GM12878 (cell line): ENCODE measurements at regions not wholly inside any gene's neighbourhood (a gene's known extent, or its start where the extent isn't known, plus 50 kb on each side); places are given as distances from the start of the nearest gene placed in this dataset.

Source experiments
- ATAC-seq: fragments of 200-7000 bp; cut with Tn5 transposase; 3 replicates; pipeline ENCODE4 v1.9.1; 2020; ENCODE audit warnings: mild to moderate bottlenecking, moderate library complexity
- BruUV-seq: library from RNA; stranded (reverse); fragments of 400-500 nt; replicated peaks from 2 replicates; lab custom pipeline; 2021; lab: Mats Ljungman, UMichigan
- CTCF ChIA-PET: fragments of 300-600 bp; sonication (Branson Sonifier 250); formaldehyde crosslinking; extraction: SDS; loops from one replicate; lab custom pipeline; 2021; ENCODE audit warnings: inconsistent platforms; lab: Yijun Ruan, JAX
- POLR2A ChIA-PET: fragments of 350-600 bp; formaldehyde crosslinking; extraction: SDS; loops from one replicate; lab custom pipeline; 2021; ENCODE audit warnings: inconsistent platforms; lab: Charles Lee
- RAD21 ChIA-PET: fragments of 300-600 bp; sonication (Branson Sonifier 250); formaldehyde crosslinking; loops from one replicate; lab custom pipeline; 2023; ENCODE audit warnings: antibody characterized with exemption; ENCODE audit not compliant: unreplicated experiment; lab: Charles Lee
- SMC1A ChIA-PET: fragments of 300-600 bp; sonication (Branson Sonifier 250); formaldehyde crosslinking; loops from one replicate; lab custom pipeline; 2023; ENCODE audit not compliant: unreplicated experiment, uncharacterized antibody; lab: Charles Lee
- DNase-seq: peaks from one replicate; pipeline ENCODE4 v3.0.0-alpha.2; 2011; ENCODE audit warnings: low read depth, low spot score
- FAIRE-seq: peaks from 3 replicates; lab custom pipeline; 2011; peaks lifted over from hg19 to GRCh38; lab: Jason Lieb, UNC
- H2AFZ ChIP-seq: 2 replicates; pipeline ENCODE4 v1.6.0; 2011; ENCODE audit warnings: low read depth, low read length, control low read depth; ENCODE audit not compliant: control insufficient read depth
- H3K27ac ChIP-seq: 2 replicates; pipeline ENCODE4 v1.5.1; 2011; ENCODE audit warnings: control low read depth; ENCODE audit not compliant: control insufficient read depth, insufficient read depth
- H3K27me3 ChIP-seq, 2 experiments: replicated peaks in 1 of 2; 2 replicates each; pipeline versions ENCODE4 v1.6.0 to v1.6.1; 2011; ENCODE audit warnings: low read length in 1 of 2; ENCODE audit not compliant: control insufficient read depth in 2 of 2, insufficient read depth in 2 of 2
- H3K36me3 ChIP-seq, 2 experiments: 2 replicates each; pipeline ENCODE4 v1.5.1; 2011; ENCODE audit warnings: low read length in 1 of 2; ENCODE audit not compliant: control insufficient read depth in 2 of 2, insufficient read depth in 2 of 2
- H3K4me1 ChIP-seq: 2 replicates; pipeline ENCODE4 v1.6.1; 2011; ENCODE audit warnings: mild to moderate bottlenecking, low read length, moderate library complexity, mixed read lengths; ENCODE audit not compliant: control insufficient read depth, insufficient read depth
- H3K4me2 ChIP-seq: 2 replicates; pipeline ENCODE4 v1.6.0; 2011; ENCODE audit warnings: control low read depth; ENCODE audit not compliant: control insufficient read depth, insufficient read depth
- H3K4me3 ChIP-seq: fragments of 200-600 bp; sonication (generic); 2 replicates; pipeline ENCODE4 v1.5.1; 2016
- H3K79me2 ChIP-seq: 2 replicates; pipeline ENCODE4 v1.6.0; 2011; ENCODE audit warnings: low read length; ENCODE audit not compliant: control insufficient read depth, insufficient read depth
- H3K9ac ChIP-seq: 2 replicates; pipeline ENCODE4 v1.8.0; 2011; ENCODE audit warnings: low read length, control low read depth, mixed read lengths; ENCODE audit not compliant: control insufficient read depth, insufficient read depth
- H3K9me3 ChIP-seq: replicated peaks from 3 replicates; pipeline ENCODE4 v1.5.1; 2011; ENCODE audit warnings: mild to moderate bottlenecking, low read length; ENCODE audit not compliant: control insufficient read depth, insufficient read depth
- H4K20me1 ChIP-seq: 2 replicates; pipeline ENCODE4 v1.6.0; 2011; ENCODE audit not compliant: control insufficient read depth, insufficient read depth
- BCL11A ChIP-seq: IDR thresholded peaks from 2 replicates; pipeline ENCODE4 v1.6.1; 2011; ENCODE audit warnings: low read depth, low read length
- CEBPB ChIP-seq, 2 experiments: fragments of 150-350 bp in 1 of 2; IDR thresholded peaks; 2 replicates each; pipeline ENCODE4 v1.6.1; 2012 to 2014; ENCODE audit warnings: low read depth in 2 of 2, low read length in 2 of 2, borderline replicate concordance in 1 of 2, inconsistent platforms in 1 of 2
- CHD4 ChIP-seq: fragments of 200-600 bp; sonication (generic); IDR thresholded peaks from 2 replicates; pipeline ENCODE4 v1.6.1; 2016; ENCODE audit warnings: mild to moderate bottlenecking
- EZH2 ChIP-seq: IDR thresholded peaks from 2 replicates; pipeline ENCODE4 v1.6.1; 2012; ENCODE audit warnings: low read depth, mild to moderate bottlenecking, control low read depth, inconsistent platforms, low read length, borderline replicate concordance; ENCODE audit not compliant: control insufficient read depth
- HCFC1 ChIP-seq: fragments of 150-350 bp; IDR thresholded peaks from 2 replicates; pipeline ENCODE4 v1.6.1; 2014; ENCODE audit warnings: low read length
- NFIC ChIP-seq: IDR thresholded peaks from 2 replicates; pipeline ENCODE4 v1.6.1; 2012; ENCODE audit warnings: low read depth, mild to moderate bottlenecking, inconsistent platforms, low read length, moderate library complexity
- NR2C2 ChIP-seq: IDR thresholded peaks from 2 replicates; pipeline ENCODE4 v1.6.1; 2011; ENCODE audit warnings: borderline replicate concordance, low read depth; ENCODE audit not compliant: control insufficient read depth, insufficient read length
- NRF1 ChIP-seq: conservative IDR thresholded peaks from 2 replicates; pipeline ENCODE4 v1.6.1; 2011; ENCODE audit warnings: mild to moderate bottlenecking, low read depth, low read length, improper control_type of control experiment
- STAT3 ChIP-seq: IDR thresholded peaks from 2 replicates; pipeline ENCODE4 v1.6.1; 2011; ENCODE audit warnings: low read depth, low read length, improper control_type of control experiment
- ZNF274 ChIP-seq: IDR thresholded peaks from one replicate; pipeline ENCODE4 v1.8.0; 2011; ENCODE audit not compliant: insufficient read length, insufficient read depth
- ZSCAN29 ChIP-seq: fragments of 450-650 bp; IDR thresholded peaks from 2 replicates; pipeline ENCODE4 v1.6.1; 2017; ENCODE audit warnings: mild to moderate bottlenecking, moderate library complexity
- WGBS: methylation state at CpG from one replicate; pipeline ENCODE4 v1.1.6; 2016; ENCODE audit warnings: low lambda C conversion rate; ENCODE audit not compliant: insufficient replicate concordance, insufficient coverage; ENCODE audit errors: missing lambda C conversion rate; 5-methylcytosine and 5-hydroxymethylcytosine counted together
- in situ Hi-C: fragments of 300-500 bp; cut with MboI; formaldehyde crosslinking; loops from 9 replicates; pipeline ENCODE4 v1.14.3; 2018; ENCODE audit warnings: mixed read lengths
- intact Hi-C: fragments of 100-400 bp; cut with micrococcal nuclease; formaldehyde crosslinking; loops from one replicate; pipeline ENCODE4 v1.14.2; 2022; ENCODE audit not compliant: unreplicated experiment
- TF ChIP-seq, protein P1 (sequence below): fragments of 450-650 bp; IDR thresholded peaks from 2 replicates; pipeline ENCODE4 v1.6.1; 2016; ENCODE audit warnings: mild to moderate bottlenecking
- TF ChIP-seq, protein P2 (sequence below): fragments of 450-650 bp; formaldehyde crosslinking; IDR thresholded peaks from 2 replicates; pipeline ENCODE4 v1.4.0; 2020; ENCODE audit warnings: mild to moderate bottlenecking, moderate library complexity

DNA sequence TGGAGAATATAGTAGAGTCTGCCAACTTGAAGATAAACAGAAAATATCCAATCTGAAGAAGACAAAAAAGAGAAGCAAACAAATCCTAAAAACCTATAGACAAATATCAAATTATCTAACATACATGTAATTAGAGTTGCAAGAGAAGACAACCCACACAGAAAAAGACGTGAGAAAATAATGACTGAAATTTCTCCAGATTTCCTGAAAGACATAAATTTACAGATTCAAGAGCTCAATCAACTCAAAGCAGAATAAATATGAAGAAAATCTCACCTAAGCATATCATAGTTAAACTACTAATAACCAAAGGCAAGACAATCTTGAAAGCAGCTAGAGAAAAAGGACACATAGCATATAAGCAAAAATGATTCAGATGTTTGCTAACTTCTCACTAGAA, 261.2 kb upstream of the NFIA start:
- no peaks in the 10 kb centered on the region for H3K36me3 ChIP-seq
- FAIRE-seq = no peak
- no peak overlapping the region for H2AFZ ChIP-seq
- intact Hi-C loops = no loop called here
- ChIA-PET CTCF (interaction anchor here (0.6 kb wide), 1 partner anchor 482 kb away, joined by 3 read pairs; no protein-coding TSS in a partner anchor), POLR2A (no interaction called here), SMC1A (no interaction called here), RAD21 (no interaction called here)
- H3K9ac ChIP-seq = no peak overlapping the region
- no peaks in the 10 kb centered on the region for H3K79me2 ChIP-seq
- DNase-seq = no peak
- H3K9me3 ChIP-seq = no peaks in the 10 kb centered on the region
- no peak overlapping the region for H3K4me3 ChIP-seq
- no peak overlapping the region for H3K27ac ChIP-seq
- ATAC-seq = no peak
- no peaks in the 10 kb centered on the region for H4K20me1 ChIP-seq
- no peaks in the 10 kb centered on the region for H3K27me3 ChIP-seq
- 0% methylated on average over 1 of the region's 1 CpG for WGBS
- BruUV-seq = no TSS peak
- no peak for TF ChIP-seq ZNF274
- no peak for TF ChIP-seq ZSCAN29
- no peak for TF ChIP-seq CHD4
- TF ChIP-seq, protein P1, sequence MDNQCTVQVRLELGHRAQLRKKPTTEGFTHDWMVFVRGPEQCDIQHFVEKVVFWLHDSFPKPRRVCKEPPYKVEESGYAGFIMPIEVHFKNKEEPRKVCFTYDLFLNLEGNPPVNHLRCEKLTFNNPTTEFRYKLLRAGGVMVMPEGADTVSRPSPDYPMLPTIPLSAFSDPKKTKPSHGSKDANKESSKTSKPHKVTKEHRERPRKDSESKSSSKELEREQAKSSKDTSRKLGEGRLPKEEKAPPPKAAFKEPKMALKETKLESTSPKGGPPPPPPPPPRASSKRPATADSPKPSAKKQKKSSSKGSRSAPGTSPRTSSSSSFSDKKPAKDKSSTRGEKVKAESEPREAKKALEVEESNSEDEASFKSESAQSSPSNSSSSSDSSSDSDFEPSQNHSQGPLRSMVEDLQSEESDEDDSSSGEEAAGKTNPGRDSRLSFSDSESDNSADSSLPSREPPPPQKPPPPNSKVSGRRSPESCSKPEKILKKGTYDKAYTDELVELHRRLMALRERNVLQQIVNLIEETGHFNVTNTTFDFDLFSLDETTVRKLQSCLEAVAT = no peak
- TF ChIP-seq NR2C2 = no peak
- TF ChIP-seq, protein P2, sequence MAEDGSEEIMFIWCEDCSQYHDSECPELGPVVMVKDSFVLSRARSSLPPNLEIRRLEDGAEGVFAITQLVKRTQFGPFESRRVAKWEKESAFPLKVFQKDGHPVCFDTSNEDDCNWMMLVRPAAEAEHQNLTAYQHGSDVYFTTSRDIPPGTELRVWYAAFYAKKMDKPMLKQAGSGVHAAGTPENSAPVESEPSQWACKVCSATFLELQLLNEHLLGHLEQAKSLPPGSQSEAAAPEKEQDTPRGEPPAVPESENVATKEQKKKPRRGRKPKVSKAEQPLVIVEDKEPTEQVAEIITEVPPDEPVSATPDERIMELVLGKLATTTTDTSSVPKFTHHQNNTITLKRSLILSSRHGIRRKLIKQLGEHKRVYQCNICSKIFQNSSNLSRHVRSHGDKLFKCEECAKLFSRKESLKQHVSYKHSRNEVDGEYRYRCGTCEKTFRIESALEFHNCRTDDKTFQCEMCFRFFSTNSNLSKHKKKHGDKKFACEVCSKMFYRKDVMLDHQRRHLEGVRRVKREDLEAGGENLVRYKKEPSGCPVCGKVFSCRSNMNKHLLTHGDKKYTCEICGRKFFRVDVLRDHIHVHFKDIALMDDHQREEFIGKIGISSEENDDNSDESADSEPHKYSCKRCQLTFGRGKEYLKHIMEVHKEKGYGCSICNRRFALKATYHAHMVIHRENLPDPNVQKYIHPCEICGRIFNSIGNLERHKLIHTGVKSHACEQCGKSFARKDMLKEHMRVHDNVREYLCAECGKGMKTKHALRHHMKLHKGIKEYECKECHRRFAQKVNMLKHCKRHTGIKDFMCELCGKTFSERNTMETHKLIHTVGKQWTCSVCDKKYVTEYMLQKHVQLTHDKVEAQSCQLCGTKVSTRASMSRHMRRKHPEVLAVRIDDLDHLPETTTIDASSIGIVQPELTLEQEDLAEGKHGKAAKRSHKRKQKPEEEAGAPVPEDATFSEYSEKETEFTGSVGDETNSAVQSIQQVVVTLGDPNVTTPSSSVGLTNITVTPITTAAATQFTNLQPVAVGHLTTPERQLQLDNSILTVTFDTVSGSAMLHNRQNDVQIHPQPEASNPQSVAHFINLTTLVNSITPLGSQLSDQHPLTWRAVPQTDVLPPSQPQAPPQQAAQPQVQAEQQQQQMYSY (CRISPR knock-in tag) = no peak
- TF ChIP-seq HCFC1 = no peak
- no peak for TF ChIP-seq CEBPB (IDR thresholded peaks at IDR 0.05; ENCODE audit: borderline replicate concordance in 1 of 2, low read depth in 2 of 2, low read length in 2 of 2)
- no peak for TF ChIP-seq BCL11A
- TF ChIP-seq NRF1 = no peak
- TF ChIP-seq EZH2 = no peak
- no peak for TF ChIP-seq NFIC
- TF ChIP-seq STAT3 = no peak
- TF ChIP-seq, all 136 proteins: peak for 0
- Histone ChIP-seq H3K4me1 (no peaks in the 10 kb centered on the region), H3K4me2 (no peak overlapping the region)
- in situ Hi-C loops = no loop called here
